GM19035 (cell line): ENCODE measurements at regions not wholly inside any gene's neighbourhood (a gene's known extent, or its start where the extent isn't known, plus 50 kb on each side); places are given as distances from the start of the nearest gene placed in this dataset.

Source experiments
- ATAC-seq: cut with Tn5 transposase; IDR thresholded peaks from one replicate; pipeline ENCODE4 v1.9.1; 2021; ENCODE audit not compliant: unreplicated experiment

DNA sequence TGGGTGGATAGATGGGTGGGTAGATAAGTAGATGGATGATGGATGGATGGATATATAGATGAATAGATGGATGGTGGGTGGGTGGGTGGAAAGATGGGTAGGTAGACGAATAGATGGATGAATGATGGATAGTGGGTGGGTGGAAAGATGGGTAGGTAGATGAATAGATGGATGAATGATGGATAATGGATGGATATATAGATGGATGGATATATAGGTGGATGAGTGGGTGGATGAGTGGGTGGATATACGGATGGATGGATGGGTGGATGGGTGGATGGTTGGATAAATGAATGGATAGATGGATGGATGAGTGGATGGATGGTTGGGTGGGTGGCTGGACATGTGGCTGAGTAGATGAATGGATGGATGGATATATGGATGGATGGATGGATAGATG lies 53.1 kb upstream of the THY1 start:
- ATAC-seq: no peak

DNA sequence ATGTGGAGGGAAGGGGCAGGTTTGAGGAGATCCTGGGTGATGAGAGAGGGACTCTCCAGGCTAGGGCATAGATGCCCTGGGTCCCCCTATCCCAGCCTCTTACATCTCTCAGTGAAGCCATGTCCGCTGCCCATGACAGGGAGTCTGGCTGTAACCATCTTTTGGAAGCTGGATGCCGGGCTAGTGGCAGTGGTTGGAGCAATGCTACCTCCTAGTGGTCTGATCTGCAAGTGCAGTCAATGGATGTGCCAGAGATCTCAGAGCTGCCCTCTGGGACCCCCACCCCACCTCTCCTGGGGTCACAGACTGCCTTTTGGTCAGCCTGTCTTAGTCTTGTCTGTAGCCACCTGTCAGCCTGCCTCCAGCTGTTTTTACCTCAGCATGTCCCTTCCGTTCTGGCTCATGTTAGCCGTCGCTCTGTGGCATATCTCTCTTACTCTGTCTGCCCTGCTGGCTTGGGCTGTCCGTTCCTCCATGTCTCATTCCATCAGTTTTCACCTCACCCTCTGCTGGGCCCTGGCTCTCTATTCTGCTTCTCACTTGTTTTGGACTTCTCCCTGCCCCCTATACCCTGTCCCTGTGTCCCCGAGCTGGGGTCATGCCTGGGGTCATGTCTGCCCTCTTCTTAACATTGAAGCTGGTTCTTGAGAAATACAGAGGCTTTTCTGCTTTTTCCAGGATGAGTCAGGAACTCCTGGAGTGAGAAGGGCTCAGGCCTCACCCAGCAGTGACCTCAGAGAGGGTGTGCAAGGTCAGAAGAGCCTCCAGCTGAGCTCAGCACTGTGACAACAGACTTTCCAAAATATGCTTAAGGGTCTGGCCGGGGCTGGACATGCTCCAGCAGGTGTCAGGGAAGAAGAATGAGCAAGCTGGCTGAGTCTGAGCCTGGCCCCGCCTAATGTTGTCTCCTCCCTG lies 52.0 kb upstream of the THY1 start:
- ATAC-seq: no peak

DNA sequence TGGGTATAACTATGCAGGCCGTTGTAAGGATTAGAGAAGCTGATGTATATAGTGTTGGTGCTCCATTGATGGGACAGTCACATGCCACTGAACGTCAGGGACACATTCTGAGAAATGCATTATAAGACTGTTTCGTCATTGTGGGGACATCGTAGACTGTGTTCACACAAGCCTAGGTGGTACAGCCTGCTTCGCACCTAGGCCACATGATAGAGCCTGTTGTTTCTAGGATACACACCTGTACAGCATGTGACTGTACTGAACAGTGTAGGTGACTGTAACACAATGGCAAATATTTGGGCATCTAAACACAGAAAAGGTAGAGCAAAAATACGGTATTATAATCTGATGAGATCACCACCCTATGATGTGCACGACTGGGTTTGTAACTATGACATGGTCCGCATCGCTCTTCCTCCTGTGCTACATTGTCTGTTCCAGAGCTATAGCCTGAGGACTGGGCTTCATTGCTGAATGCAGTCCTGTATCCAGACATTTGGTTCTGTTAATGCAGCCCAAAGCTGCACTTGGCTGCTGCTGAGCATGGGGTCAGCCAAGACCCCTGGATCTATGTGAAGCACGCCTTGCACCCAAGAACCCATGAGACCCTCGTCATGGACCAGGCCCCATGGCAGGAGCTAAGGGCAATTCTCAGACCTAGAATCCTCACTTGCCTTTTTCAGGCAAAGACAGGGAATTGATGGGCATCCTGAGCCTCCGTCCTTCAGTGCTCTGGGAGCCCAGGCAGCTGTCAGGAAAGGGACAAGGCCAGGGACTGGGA lies 51.1 kb upstream of the THY1 start:
- ATAC-seq: no peak

DNA sequence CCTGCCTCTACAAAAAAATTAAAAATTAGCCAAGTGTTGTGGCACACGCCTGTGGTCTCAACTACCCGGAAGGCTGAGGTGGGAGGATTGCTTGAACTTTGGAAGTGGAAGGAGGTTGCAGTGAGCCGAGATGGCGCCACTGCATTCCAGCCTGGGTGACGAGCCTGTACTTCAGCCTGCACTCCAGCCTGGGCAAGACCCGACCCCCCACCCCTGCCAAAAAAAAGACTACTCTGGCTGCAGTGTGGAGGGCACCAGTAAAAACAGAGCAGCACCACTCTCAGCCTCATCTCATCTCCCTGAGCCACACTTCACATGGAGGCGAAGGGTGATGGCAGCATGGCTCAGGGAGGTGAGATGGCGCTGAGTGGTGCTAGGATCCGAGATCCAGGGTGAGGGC lies 50.3 kb upstream of the THY1 start:
- no peak for ATAC-seq

DNA sequence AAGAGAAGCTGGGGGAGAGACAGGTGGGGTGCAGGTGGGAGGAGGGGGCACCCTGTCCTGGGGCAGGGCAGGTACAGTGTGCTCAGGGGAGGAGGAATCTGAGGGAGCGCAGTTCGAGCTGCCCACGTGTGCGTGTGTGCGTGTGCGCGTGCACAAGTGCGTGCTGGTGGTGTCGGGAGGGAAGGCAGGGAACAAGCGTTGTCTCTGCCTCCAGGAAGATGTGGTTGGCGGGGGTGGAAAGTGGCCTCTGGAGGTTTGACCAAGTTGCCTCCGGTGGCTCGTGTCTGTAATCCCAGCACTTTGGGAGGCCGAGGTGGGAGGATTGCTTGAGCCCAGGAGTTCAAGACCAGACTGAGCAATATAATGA lies 49.9 kb upstream of the THY1 start:
- no peak for ATAC-seq
